MM.1S (cell line): ENCODE measurements at regions not wholly inside any gene's neighbourhood (a gene's known extent, or its start where the extent isn't known, plus 50 kb on each side); places are given as distances from the start of the nearest gene placed in this dataset.

Source experiments
- CTCF ChIP-seq: fragments of 300-600 bp; sonication (generic); IDR thresholded peaks from 2 replicates; pipeline ENCODE4 v1.5.1; 2016; ENCODE audit warnings: antibody characterized with exemption, low read length, mixed read lengths
- EZH2 ChIP-seq: fragments of 300-600 bp; sonication (generic); optimal IDR thresholded peaks from 2 replicates; pipeline ENCODE3; 2017; ENCODE audit warnings: low read depth, mild to moderate bottlenecking, antibody characterized with exemption, low read length, mixed read lengths
- EZH2phosphoT487 ChIP-seq: fragments of 300-600 bp; sonication (generic); IDR thresholded peaks from 2 replicates; pipeline ENCODE4 v1.6.1; 2018; ENCODE audit warnings: antibody characterized with exemption, low read length

DNA sequence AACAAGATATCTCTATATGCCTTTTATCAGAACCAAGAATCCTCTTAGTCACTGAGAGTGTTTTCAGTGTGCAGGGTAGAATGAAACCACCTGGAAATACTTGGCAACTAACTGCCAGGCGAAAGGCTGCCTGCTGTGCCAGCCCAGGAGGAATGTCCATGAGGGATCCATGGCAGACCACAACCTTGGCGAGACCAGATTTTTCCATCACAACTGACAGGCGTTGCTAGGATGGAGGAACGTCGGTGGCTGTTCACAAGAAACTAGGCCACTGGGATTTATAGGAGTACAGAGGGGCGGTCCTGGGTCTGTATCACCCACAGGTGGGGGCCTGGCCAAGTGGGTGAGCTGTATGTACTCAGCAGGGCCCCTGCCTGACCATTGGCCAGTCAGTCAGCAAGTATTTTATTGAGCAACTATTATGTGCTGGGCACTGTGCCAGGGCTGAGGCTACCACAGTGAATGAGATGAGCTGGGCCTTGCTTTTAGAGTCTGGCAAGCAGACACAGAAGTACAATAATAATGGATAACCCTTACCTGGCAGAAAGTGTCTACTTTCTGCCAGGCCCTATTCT is 199.4 kb downstream of the FOXD2 start:
- TF ChIP-seq CTCF (no peak), EZH2 (no peak), EZH2phosphoT487 (no peak)
